Smooth muscle cell (in vitro differentiated cells): ENCODE measurements at regions not wholly inside any gene's neighbourhood (a gene's known extent, or its start where the extent isn't known, plus 50 kb on each side); places are given as distances from the start of the nearest gene placed in this dataset.

Experiments used
- DNase-seq: peaks from one replicate; lab custom pipeline; 2025; ENCODE audit not compliant: unreplicated experiment; lab: John Stamatoyannopoulos, UW
- H2AFZ ChIP-seq: fragments of 200-600 bp; sonication (generic); 2 replicates; pipeline ENCODE4 v1.6.0; 2016; ENCODE audit warnings: antibody characterized with exemption, low read depth, mild to moderate bottlenecking
- H3F3A ChIP-seq: fragments of 200-600 bp; sonication (generic); 2 replicates; pipeline ENCODE4 v1.6.0; 2017; ENCODE audit warnings: antibody characterized with exemption, low read depth
- H3K27ac ChIP-seq: fragments of 200-600 bp; sonication (generic); 2 replicates; pipeline ENCODE4 v1.5.1; 2016; ENCODE audit warnings: low read depth, mild to moderate bottlenecking
- H3K27me3 ChIP-seq: fragments of 200-600 bp; sonication (generic); 2 replicates; pipeline ENCODE4 v1.6.1; 2016; ENCODE audit warnings: low read depth, mild to moderate bottlenecking
- H3K36me3 ChIP-seq: fragments of 200-600 bp; sonication (generic); 2 replicates; pipeline ENCODE4 v1.5.1; 2016; ENCODE audit warnings: low read depth
- H3K4me1 ChIP-seq: fragments of 200-600 bp; sonication (generic); 2 replicates; pipeline ENCODE4 v1.5.1; 2016; ENCODE audit warnings: low read depth
- H3K4me2 ChIP-seq: fragments of 200-600 bp; sonication (generic); 2 replicates; pipeline ENCODE4 v1.6.0; 2016; ENCODE audit warnings: mild to moderate bottlenecking
- H3K4me3 ChIP-seq: fragments of 200-600 bp; sonication (generic); 2 replicates; pipeline ENCODE4 v1.5.1; 2016; ENCODE audit warnings: mild to moderate bottlenecking
- H3K79me2 ChIP-seq: fragments of 200-600 bp; sonication (generic); 2 replicates; pipeline ENCODE4 v1.6.0; 2016; ENCODE audit warnings: low read depth, mild to moderate bottlenecking
- H3K9ac ChIP-seq: fragments of 200-600 bp; sonication (generic); 2 replicates; pipeline ENCODE4 v1.6.0; 2016; ENCODE audit warnings: low read depth
- H3K9me3 ChIP-seq: fragments of 200-600 bp; sonication (generic); replicated peaks from 2 replicates; pipeline ENCODE4 v1.5.1; 2016; ENCODE audit warnings: low read depth
- H4K20me1 ChIP-seq: fragments of 200-600 bp; sonication (generic); 2 replicates; pipeline ENCODE4 v1.6.0; 2016; ENCODE audit warnings: low read depth
- WGBS: methylation state at CpG from one replicate; pipeline ENCODE4 v1.1.7; 2016; ENCODE audit warnings: low lambda C conversion rate; 5-methylcytosine and 5-hydroxymethylcytosine counted together
- TF ChIP-seq, protein P1 (sequence below): fragments of 200-600 bp; sonication (generic); IDR thresholded peaks from 2 replicates; pipeline ENCODE4 v1.5.1; 2017; ENCODE audit warnings: borderline replicate concordance, mild to moderate bottlenecking, antibody characterized with exemption; ENCODE audit not compliant: insufficient read depth, poor library complexity, severe bottlenecking

DNA sequence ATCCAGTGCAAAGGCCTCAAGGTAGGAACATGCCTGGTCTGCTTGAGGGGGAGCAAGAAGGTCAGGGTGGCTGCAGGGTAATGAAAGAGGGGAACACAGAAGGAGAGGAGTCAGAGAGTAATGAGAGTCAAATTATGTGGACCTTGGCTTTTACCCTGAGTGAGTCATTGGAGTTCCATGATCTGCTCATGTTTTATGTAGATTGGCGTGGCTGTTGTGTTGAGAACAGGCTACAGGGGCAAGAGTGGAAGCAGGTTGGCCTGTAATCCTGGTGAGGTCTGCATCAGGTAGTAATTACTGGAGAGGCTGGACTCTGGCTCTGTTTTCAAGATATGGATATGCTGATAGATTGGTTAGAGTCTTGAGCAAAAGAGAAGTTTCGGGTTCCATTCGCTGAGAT, 177.7 kb upstream of the NR3C1 start:
- Histone ChIP-seq H4K20me1 (no peaks in the 10 kb centered on the region), H3K27ac (no peak overlapping the region), H2AFZ (no peak overlapping the region), H3K9ac (no peak overlapping the region), H3K79me2 (no peaks in the 10 kb centered on the region), H3K4me1 (peaks cover 7% of the 10 kb centered on the region), H3K9me3 (no peaks in the 10 kb centered on the region), H3K36me3 (no peaks in the 10 kb centered on the region), H3K27me3 (no peaks in the 10 kb centered on the region), H3K4me2 (no peak overlapping the region), H3F3A (peaks cover 8% of the 10 kb centered on the region), H3K4me3 (no peak overlapping the region)
- 94% methylated on average over 3 of the region's 3 CpGs for WGBS
- no peak for DNase-seq
- TF ChIP-seq, protein P1, sequence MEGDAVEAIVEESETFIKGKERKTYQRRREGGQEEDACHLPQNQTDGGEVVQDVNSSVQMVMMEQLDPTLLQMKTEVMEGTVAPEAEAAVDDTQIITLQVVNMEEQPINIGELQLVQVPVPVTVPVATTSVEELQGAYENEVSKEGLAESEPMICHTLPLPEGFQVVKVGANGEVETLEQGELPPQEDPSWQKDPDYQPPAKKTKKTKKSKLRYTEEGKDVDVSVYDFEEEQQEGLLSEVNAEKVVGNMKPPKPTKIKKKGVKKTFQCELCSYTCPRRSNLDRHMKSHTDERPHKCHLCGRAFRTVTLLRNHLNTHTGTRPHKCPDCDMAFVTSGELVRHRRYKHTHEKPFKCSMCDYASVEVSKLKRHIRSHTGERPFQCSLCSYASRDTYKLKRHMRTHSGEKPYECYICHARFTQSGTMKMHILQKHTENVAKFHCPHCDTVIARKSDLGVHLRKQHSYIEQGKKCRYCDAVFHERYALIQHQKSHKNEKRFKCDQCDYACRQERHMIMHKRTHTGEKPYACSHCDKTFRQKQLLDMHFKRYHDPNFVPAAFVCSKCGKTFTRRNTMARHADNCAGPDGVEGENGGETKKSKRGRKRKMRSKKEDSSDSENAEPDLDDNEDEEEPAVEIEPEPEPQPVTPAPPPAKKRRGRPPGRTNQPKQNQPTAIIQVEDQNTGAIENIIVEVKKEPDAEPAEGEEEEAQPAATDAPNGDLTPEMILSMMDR = no peak

- H2AFZ ChIP-seq = no peak overlapping the region
- H3K27ac ChIP-seq = peak overlapping the region; percentile 6
- no peak for DNase-seq
- TF ChIP-seq, protein P1 = no peak
- H3K4me2 ChIP-seq = peak overlapping the region; percentile 39
- H4K20me1 ChIP-seq = no peaks in the 10 kb centered on the region
- 94% methylated on average over 2 of the region's 2 CpGs for WGBS
- H3K27me3 ChIP-seq = no peaks in the 10 kb centered on the region
- H3K9me3 ChIP-seq = no peaks in the 10 kb centered on the region
- H3K4me3 ChIP-seq = no peak overlapping the region
- no peaks in the 10 kb centered on the region for H3F3A ChIP-seq
- H3K9ac ChIP-seq = no peak overlapping the region
- peaks cover 7% of the 10 kb centered on the region for H3K4me1 ChIP-seq
- H3K79me2 ChIP-seq = no peaks in the 10 kb centered on the region
- no peaks in the 10 kb centered on the region for H3K36me3 ChIP-seq
Observed at GRCh38 chr5:143576711-143577484, 173.4 kb upstream of the NR3C1 start.

DNA sequence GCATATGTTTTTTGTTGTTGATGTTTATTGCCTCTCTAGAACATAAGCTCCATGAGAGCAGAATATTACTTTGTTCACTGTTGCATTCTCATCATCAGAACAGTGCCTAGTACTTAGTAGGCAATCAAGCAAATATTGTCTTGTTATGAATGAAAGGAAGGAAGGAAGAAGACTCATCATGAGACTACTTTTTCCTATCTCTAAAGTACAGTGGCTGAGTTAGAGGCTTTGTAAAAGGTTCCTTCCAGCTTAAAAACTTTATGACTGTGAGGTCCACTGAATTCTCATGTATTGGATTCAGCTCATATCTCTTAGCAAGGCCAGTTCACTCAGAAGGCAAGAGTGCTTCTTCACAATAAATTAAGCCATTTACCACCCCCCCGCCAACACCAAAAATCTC, 171.8 kb upstream of the NR3C1 start:
- Histone ChIP-seq H3K9me3 (no peaks in the 10 kb centered on the region), H3K9ac (no peak overlapping the region), H3K36me3 (no peaks in the 10 kb centered on the region), H3K27me3 (no peaks in the 10 kb centered on the region), H3K27ac (no peak overlapping the region), H3K4me3 (no peak overlapping the region), H3K4me2 (no peak overlapping the region), H3K79me2 (no peaks in the 10 kb centered on the region), H3F3A (no peaks in the 10 kb centered on the region), H2AFZ (no peak overlapping the region), H3K4me1 (peaks cover 7% of the 10 kb centered on the region), H4K20me1 (no peaks in the 10 kb centered on the region)
- DNase-seq = no peak
- TF ChIP-seq, protein P1 = no peak
- 100% methylated on average over 1 of the region's 1 CpG for WGBS

- Histone ChIP-seq H3F3A (no peaks in the 10 kb centered on the region), H3K9ac (no peak overlapping the region), H3K9me3 (no peaks in the 10 kb centered on the region), H3K27me3 (no peaks in the 10 kb centered on the region), H2AFZ (no peak overlapping the region), H3K36me3 (no peaks in the 10 kb centered on the region), H3K4me3 (no peak overlapping the region), H4K20me1 (no peaks in the 10 kb centered on the region), H3K4me1 (peaks cover 7% of the 10 kb centered on the region), H3K4me2 (no peak overlapping the region), H3K27ac (no peak overlapping the region), H3K79me2 (no peaks in the 10 kb centered on the region)
- DNase-seq = no peak
- TF ChIP-seq, protein P1 = no peak
- WGBS = 93% methylated on average over 1 of the region's 1 CpG
Observed at GRCh38 chr5:143574236-143574635, 170.8 kb upstream of the NR3C1 start.
